Immature natural killer cell (primary cell): ENCODE measurements at regions not wholly inside any gene's neighbourhood (a gene's known extent, or its start where the extent isn't known, plus 50 kb on each side); places are given as distances from the start of the nearest gene placed in this dataset.
A peak's percentile ranks its signal among the peaks of the same experiment; 100 is the strongest.
"Not testable (repeated sequence)": the region's sequence is repeated elsewhere in the genome, so short reads cannot be mapped to it uniquely, and the experiment has no call there.

Source experiments
- DNase-seq, 3 donors: peaks; one replicate each; pipeline ENCODE4 v3.0.0; 2022; ENCODE audit warnings: mixed read lengths in 1 of 3
- H3K27ac Mint-ChIP-seq, 6 donors: one replicate each; pipeline ENCODE4 v1.8.0; 2020; ENCODE audit warnings: mixed read lengths in 6 of 6, mild to moderate bottlenecking in 5 of 6, inconsistent platforms in 4 of 6, moderate library complexity in 3 of 6
- H3K27me3 Mint-ChIP-seq, 3 donors: one replicate each; pipeline ENCODE4 v1.8.0; 2020 to 2021; ENCODE audit warnings: low read depth in 3 of 3, mild to moderate bottlenecking in 3 of 3, mixed read lengths in 3 of 3, moderate library complexity in 3 of 3, inconsistent platforms in 1 of 3
- H3K36me3 Mint-ChIP-seq, 3 donors: one replicate each; pipeline ENCODE4 v1.8.0; 2020; ENCODE audit warnings: mixed read lengths in 3 of 3, inconsistent platforms in 2 of 3, mild to moderate bottlenecking in 2 of 3
- H3K4me1 Mint-ChIP-seq, 2 donors: one replicate each; pipeline ENCODE4 v1.8.0; 2020; ENCODE audit warnings: inconsistent platforms in 2 of 2, mild to moderate bottlenecking in 2 of 2, mixed read lengths in 2 of 2, moderate library complexity in 1 of 2
- H3K4me3 Mint-ChIP-seq, 5 donors: one replicate each; pipeline ENCODE4 v1.8.0; 2020; ENCODE audit warnings: mild to moderate bottlenecking in 5 of 5, mixed read lengths in 5 of 5, inconsistent platforms in 3 of 5, moderate library complexity in 3 of 5
- H3K9me3 Mint-ChIP-seq, 6 donors: one replicate each; pipeline ENCODE4 v1.8.0; 2020; ENCODE audit warnings: mild to moderate bottlenecking in 6 of 6, mixed read lengths in 6 of 6, inconsistent platforms in 4 of 6, moderate library complexity in 3 of 6

DNA sequence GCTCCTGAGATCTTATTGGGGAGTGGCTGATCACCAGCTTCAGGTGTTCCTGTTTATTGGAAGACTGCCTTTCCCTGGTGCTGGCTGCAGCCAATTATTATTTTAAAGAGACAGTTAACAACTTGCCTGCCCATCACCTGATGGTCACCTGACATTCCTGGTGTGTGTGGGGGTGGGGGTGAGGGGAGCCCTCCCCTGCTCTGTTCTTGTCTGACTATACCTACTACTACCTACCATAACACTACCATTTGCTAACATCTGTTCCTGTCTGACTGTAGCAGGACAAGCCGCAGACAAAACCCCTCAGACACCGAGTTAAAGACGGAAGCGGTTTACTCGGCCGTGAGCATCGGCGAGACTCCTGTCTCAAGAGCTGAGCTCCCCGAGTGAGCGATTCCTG lies 54.9 kb upstream of the NBPF3 start:
- peaks cover 2 to 5% (median 3%) of the 10 kb centered on the region in 3 donors for H3K27me3 Mint-ChIP-seq
- no peak overlapping the region for H3K27ac Mint-ChIP-seq

GRCh38 chr1:21384620-21385019 lies 55.3 kb upstream of the NBPF3 start:
- peaks cover 0 to 6% (median 5%) of the 10 kb centered on the region in 6 donors for H3K9me3 Mint-ChIP-seq
- peaks cover 2 to 6% of the 10 kb centered on the region in 2 donors for H3K4me1 Mint-ChIP-seq
- H3K36me3 Mint-ChIP-seq = peaks cover 0 to 5% (median 0%) of the 10 kb centered on the region in 3 donors
- H3K27ac Mint-ChIP-seq = no peak overlapping the region
- H3K4me3 Mint-ChIP-seq = no peak overlapping the region
- H3K27me3 Mint-ChIP-seq = peaks cover 2 to 6% (median 5%) of the 10 kb centered on the region in 3 donors
- DNase-seq = no peak

More for the DNA sequence above, 54.9 kb upstream of the NBPF3 start:
- Mint-ChIP-seq H3K9me3 (peaks cover 0 to 6% (median 5%) of the 10 kb centered on the region in 6 donors), H3K4me1 (peaks cover 2 to 6% of the 10 kb centered on the region in 2 donors), H3K4me3 (no peak overlapping the region), H3K36me3 (peaks cover 0 to 5% (median 0%) of the 10 kb centered on the region in 3 donors)
- DNase-seq = no peak

DNA sequence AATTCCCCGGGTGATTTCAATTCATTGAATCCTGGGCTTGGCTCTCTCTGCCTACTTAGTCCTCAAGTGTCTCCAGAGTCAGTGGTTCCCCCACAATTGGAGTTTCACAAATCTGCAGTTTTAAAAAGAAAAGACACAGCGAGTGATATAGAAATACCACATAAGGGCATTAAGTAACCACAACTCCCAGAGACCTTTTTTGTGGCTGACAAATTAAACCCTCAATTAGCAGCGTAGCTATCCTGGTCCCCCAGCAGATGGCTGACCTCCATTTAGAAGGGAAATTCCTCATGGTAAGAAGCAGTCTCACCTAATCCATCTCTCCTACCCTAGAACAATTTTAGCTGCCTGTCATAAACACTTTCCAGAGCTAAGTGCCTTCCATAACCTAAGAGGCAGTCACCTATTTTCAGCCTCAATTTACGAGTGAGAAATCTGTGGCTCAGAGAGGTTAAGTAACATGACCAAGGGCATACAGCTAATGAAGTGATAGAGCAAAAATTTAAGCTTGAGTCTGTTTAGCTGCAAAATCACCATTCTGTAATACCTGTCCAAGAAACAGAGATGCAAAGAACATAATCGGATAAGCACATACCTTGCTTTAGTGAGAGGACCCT lies 56.0 kb upstream of the NBPF3 start:
- no peak for DNase-seq
- Mint-ChIP-seq H3K27ac (no peak overlapping the region), H3K36me3 (peaks cover 0 to 5% (median 0%) of the 10 kb centered on the region in 3 donors), H3K4me1 (peaks cover 2 to 6% of the 10 kb centered on the region in 2 donors), H3K27me3 (peaks cover 2 to 6% (median 5%) of the 10 kb centered on the region in 3 donors), H3K4me3 (no peak overlapping the region), H3K9me3 (peaks cover 2 to 6% (median 5%) of the 10 kb centered on the region in 6 donors)

DNA sequence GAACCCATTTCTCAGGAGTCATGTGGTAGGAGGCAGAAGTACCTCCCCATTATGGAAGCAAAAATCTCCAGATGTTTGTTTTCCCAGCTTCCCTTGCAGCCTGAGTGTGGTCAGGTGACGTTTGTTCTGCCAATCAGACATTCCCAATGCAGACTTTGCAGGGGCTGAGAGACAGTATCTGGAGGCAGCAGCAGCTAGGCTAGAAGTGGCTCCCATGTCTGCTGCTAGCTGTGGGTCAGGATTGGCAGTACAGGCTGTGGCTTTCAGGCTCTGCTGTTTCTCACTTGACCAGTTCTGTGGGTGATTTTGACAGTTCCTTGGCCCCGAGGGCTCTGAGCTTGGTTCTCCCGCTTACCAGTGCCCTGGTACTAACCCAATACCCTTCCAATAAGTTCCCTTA lies 58.6 kb upstream of the NBPF3 start:
- Mint-ChIP-seq H3K27ac (no peak overlapping the region), H3K9me3 (peaks cover 2 to 6% (median 5%) of the 10 kb centered on the region in 6 donors), H3K27me3 (peaks cover 2 to 7% (median 6%) of the 10 kb centered on the region in 3 donors), H3K4me3 (no peak overlapping the region), H3K36me3 (peaks cover 0 to 5% (median 0%) of the 10 kb centered on the region in 3 donors), H3K4me1 (peaks cover 2 to 6% of the 10 kb centered on the region in 2 donors)
- no peak for DNase-seq

DNA sequence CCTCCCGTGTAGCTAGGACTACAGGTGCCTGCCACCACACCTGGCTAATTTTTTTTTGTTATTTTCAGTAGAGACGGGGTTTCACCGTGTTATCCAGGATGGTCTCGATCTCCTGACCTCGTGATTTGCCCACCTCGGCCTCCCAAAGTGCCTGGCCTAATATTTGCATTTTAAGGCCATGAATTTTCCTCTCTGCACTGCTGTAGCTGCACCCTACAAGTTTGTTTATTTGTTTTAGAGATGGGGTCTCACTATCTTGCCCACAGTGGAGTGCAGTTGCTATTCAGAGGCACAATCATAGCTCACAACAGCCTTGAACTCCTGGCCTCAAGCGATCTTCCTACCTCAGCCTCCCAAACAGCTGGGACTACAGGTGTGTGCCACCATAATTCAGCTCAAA lies 59.8 kb upstream of the NBPF3 start:
- not testable (repeated sequence) for DNase-seq, H3K36me3 Mint-ChIP-seq, H3K27me3 Mint-ChIP-seq, H3K4me3 Mint-ChIP-seq, H3K27ac Mint-ChIP-seq, H3K9me3 Mint-ChIP-seq, H3K4me1 Mint-ChIP-seq

DNA sequence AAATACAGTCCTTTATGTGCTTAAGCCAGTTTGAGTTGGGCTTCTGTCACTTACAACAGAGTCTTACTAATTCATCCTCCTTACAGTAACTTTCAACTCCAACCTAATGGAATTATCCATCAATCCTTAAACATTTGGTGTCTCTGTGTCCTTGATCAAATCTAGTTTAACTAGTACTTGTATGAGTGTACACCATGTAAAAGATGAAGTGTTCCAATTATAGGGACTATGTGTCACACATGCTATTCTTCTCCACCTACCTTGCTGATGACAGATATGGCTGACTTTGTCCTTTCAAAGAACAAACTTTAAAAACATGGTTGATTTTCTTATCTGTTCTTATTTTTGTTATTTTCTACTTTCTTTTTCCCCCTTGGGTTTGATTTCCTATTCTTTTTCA lies 60.4 kb upstream of the NBPF3 start:
- H3K27ac Mint-ChIP-seq = no peak overlapping the region

DNA sequence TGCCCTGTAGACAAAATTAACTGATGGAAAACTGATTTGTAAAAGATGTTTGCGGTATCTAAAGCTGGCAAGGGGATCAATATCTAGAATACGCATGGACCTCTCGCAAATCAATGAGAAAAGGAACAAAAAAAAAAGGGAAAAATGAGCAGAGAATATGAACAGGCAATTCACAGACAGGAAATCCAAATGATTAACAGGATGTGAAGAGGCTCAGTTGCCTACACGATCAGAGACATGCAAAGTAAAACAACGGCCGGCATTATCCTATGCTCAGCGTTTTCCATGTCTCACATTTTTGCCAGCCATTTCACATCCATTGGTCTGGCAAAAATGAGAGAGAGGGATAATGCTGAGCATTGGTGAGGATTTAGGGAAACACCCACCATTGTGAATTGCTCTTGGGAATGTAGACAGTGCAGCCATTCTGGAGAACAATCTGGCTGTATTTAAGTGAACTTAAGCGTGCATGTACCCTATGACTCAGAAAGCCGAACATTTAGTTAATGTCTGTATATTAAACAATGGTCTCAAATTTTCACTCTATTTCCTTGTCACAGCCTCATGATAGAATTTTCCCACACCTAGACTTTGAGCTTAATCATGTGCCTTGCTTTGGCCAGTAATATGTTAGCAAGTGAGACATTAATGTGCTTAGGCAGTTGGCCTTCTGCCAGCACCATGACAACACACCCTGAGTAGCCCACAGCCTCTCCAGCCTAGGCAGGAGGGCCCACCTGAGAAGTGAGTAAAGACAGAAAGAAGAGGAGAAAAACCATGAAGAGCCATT lies 61.0 kb upstream of the NBPF3 start:
- Mint-ChIP-seq H3K27ac (no peak overlapping the region), H3K4me3 (no peak overlapping the region), H3K27me3 (peaks cover 2 to 6% (median 4%) of the 10 kb centered on the region in 3 donors), H3K4me1 (peaks cover 0 to 5% of the 10 kb centered on the region in 2 donors), H3K9me3 (peaks cover 2 to 6% (median 5%) of the 10 kb centered on the region in 6 donors), H3K36me3 (peaks cover 0 to 5% (median 0%) of the 10 kb centered on the region in 3 donors)
- no peak for DNase-seq

More for the DNA sequence above, 60.4 kb upstream of the NBPF3 start:
- DNase-seq = no peak
- peaks cover 2 to 6% (median 6%) of the 10 kb centered on the region in 3 donors for H3K27me3 Mint-ChIP-seq
- H3K9me3 Mint-ChIP-seq = peaks cover 2 to 6% (median 5%) of the 10 kb centered on the region in 6 donors
- H3K4me1 Mint-ChIP-seq = peaks cover 0 to 6% of the 10 kb centered on the region in 2 donors
- H3K36me3 Mint-ChIP-seq = peaks cover 0 to 5% (median 0%) of the 10 kb centered on the region in 3 donors
- H3K4me3 Mint-ChIP-seq = no peak overlapping the region

DNA sequence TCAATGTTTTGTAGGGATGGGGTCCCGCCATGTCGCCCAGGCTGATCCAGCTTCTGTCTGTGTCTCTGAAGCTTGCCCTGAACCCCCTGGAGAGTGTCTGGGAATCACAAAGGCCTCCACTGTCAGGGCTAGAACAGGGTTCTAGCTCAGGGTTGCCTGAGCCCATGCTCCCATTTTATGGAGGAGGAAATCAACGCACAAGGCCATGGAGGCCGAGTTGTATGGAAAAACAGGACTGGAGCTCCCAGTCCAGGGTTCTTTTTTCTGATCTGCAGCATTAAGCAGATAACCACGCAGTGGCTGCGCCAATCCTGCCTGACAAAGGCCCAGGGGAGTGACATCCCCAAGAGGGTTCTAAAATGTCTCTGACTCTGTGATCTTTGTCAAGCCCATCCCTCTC lies 67.6 kb upstream of the NBPF3 start:
- no peak for DNase-seq
- no peaks in the 10 kb centered on the region for H3K9me3 Mint-ChIP-seq
- no peaks in the 10 kb centered on the region for H3K36me3 Mint-ChIP-seq
- H3K27me3 Mint-ChIP-seq = peaks cover 0 to 4% (median 1%) of the 10 kb centered on the region in 3 donors
- peaks cover 2 to 6% of the 10 kb centered on the region in 2 donors for H3K4me1 Mint-ChIP-seq
- H3K4me3 Mint-ChIP-seq = no peak overlapping the region
- H3K27ac Mint-ChIP-seq = no peak overlapping the region

- Mint-ChIP-seq H3K4me3 (no peak overlapping the region), H3K36me3 (no peaks in the 10 kb centered on the region), H3K27ac (no peak overlapping the region), H3K27me3 (peaks cover 0 to 4% (median 1%) of the 10 kb centered on the region in 3 donors), H3K9me3 (no peaks in the 10 kb centered on the region), H3K4me1 (peaks cover 2 to 6% of the 10 kb centered on the region in 2 donors)
- no peak for DNase-seq
Observed at GRCh38 chr1:21369905-21370304, 70.0 kb upstream of the NBPF3 start.

DNA sequence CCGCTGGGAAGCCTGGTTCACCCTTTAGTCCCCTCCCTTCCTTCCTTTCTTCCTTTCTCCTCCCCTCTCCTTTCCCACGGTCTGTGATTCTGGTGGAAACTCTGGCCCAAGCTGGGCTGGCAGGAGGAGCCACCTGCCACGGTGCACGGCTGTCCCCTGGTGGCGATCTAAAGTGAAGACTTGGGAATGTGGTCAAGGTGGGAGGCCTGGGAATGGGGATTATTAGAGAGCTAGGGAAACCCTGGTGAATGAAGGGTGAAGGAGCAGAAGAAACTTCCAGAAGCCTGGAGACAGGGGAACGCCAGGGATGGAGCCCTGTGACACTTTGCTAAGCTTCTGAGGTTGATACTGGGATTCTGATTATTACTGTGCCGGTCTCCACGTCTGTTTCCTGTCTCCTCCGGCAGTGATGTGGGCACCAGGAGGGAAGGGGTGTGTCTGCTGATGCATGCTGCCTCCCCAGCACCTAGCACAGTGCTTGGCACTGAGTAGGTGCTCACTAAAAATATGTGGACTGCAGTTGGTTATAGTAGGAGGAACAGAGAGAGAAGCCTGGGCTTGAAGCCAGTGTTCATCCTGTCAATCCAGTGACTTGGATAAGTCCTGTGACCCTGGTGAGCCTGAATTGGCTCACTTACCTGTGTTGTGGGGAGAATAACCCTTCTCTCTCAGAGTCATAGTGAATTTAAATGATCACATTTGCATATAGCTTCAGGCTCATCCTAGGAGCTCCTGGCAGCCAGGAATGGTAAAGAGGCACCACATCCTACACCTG lies 71.2 kb upstream of the NBPF3 start:
- Mint-ChIP-seq H3K4me3 (peak overlapping the region in 1 of 5 donors; percentile 9), H3K9me3 (no peaks in the 10 kb centered on the region), H3K27me3 (peaks cover 0 to 5% (median 4%) of the 10 kb centered on the region in 3 donors), H3K4me1 (peaks cover 2 to 6% of the 10 kb centered on the region in 2 donors), H3K27ac (peak overlapping the region in 1 of 6 donors; percentile 57), H3K36me3 (no peaks in the 10 kb centered on the region)
- peak; percentile 56 to 67 (median 64) for DNase-seq

DNA sequence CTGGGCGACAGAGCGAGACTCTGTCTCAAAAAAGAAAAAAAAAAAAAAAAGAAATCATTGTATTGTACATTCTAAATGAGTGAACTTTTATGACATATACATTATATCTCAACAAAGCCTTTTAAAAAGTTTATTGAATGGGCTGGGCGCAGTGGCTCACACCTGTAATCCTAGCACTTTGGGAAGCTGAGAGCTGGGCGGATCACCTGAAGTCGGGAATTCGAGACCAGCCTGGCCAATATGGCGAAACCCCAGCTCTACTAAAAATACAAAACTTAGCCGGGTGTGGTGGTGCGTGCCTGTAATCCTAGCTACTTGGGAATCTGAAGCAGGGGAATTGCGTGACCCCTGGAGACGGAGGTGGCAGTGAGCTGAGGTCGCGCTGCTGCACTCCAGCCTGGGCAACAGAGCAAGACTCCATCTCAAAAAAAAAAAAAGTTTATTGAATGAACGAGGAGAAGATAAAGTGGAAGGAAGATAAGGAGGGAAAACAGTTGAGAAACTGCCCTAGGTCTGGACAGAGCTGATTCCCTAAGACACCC lies 71.9 kb upstream of the NBPF3 start:
- H3K4me1 Mint-ChIP-seq, H3K27me3 Mint-ChIP-seq, H3K36me3 Mint-ChIP-seq, H3K27ac Mint-ChIP-seq, H3K9me3 Mint-ChIP-seq, H3K4me3 Mint-ChIP-seq, DNase-seq: not testable (repeated sequence)

DNA sequence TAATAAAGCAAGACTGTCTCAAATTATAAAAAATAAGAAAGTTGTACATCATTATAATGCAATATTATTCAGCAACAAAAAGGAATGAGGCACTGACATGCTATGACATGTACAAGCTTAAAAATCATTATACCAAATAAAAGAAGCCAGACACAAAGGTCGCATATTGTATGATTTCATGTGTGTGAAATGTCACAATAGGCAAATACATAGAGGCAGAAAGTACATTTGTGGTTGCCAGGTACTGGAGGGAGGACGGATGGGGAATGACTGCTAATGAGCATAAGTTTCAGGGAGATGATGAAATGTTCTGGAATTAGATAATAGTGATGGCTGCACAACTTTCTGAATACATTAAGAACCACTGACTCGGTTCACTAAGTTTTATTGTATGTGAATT lies 73.6 kb upstream of the NBPF3 start:
- Mint-ChIP-seq H3K27me3 (peaks cover 0 to 7% (median 4%) of the 10 kb centered on the region in 3 donors), H3K4me1 (peaks cover 2 to 6% of the 10 kb centered on the region in 2 donors), H3K27ac (no peak overlapping the region), H3K36me3 (no peaks in the 10 kb centered on the region), H3K9me3 (no peaks in the 10 kb centered on the region), H3K4me3 (no peak overlapping the region)
- no peak for DNase-seq

- no peaks in the 10 kb centered on the region for H3K9me3 Mint-ChIP-seq
- H3K36me3 Mint-ChIP-seq = no peaks in the 10 kb centered on the region
- H3K4me3 Mint-ChIP-seq = no peak overlapping the region
- peaks cover 0 to 7% (median 4%) of the 10 kb centered on the region in 3 donors for H3K27me3 Mint-ChIP-seq
- H3K27ac Mint-ChIP-seq = no peak overlapping the region
- H3K4me1 Mint-ChIP-seq = peaks cover 2 to 6% of the 10 kb centered on the region in 2 donors
- no peak for DNase-seq
Observed at GRCh38 chr1:21365036-21365435, 74.8 kb upstream of the ECE1 start.
